GM12872 (cell line): ENCODE measurements at regions not wholly inside any gene's neighbourhood (a gene's known extent, or its start where the extent isn't known, plus 50 kb on each side); places are given as distances from the start of the nearest gene placed in this dataset.

Experiments used
- TF ChIP-seq, protein P1 (sequence below): IDR thresholded peaks from 3 replicates; pipeline ENCODE4 v1.5.1; 2011; ENCODE audit warnings: low read depth, mild to moderate bottlenecking, low read length, moderate library complexity; ENCODE audit not compliant: insufficient read depth

DNA sequence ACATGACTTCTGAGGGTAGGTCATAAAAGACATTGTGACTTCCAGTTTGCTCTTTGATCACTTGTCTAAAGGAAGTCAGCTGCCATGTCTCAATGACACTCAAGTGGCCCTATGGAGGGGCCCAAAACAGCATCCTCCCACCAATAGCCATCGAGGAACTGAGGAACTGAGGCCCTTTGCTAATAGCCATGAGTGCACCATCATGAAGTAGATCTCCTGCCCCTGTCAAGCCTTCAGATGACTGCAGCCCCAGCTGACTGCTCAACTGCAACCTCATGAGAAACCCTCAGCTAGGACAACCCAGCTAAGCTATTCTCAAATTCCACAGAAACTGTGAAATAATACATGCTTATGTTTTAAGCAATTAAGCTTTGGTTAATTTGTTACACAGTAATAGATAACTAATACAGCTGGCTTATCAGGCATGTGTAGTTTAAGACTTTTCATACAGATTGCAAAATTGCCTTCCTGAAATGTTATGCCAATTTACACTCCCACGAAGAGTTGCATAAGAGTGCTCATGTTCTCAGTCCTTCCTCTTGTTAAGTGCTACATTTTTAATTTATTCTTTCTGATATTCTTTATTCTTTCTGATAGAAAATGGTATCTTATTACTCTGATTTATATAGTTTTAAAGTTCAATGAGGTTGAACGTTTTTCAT, 105.6 kb upstream of the NDUFV2 start:
- TF ChIP-seq, protein P1, sequence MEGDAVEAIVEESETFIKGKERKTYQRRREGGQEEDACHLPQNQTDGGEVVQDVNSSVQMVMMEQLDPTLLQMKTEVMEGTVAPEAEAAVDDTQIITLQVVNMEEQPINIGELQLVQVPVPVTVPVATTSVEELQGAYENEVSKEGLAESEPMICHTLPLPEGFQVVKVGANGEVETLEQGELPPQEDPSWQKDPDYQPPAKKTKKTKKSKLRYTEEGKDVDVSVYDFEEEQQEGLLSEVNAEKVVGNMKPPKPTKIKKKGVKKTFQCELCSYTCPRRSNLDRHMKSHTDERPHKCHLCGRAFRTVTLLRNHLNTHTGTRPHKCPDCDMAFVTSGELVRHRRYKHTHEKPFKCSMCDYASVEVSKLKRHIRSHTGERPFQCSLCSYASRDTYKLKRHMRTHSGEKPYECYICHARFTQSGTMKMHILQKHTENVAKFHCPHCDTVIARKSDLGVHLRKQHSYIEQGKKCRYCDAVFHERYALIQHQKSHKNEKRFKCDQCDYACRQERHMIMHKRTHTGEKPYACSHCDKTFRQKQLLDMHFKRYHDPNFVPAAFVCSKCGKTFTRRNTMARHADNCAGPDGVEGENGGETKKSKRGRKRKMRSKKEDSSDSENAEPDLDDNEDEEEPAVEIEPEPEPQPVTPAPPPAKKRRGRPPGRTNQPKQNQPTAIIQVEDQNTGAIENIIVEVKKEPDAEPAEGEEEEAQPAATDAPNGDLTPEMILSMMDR, result no peak

DNA sequence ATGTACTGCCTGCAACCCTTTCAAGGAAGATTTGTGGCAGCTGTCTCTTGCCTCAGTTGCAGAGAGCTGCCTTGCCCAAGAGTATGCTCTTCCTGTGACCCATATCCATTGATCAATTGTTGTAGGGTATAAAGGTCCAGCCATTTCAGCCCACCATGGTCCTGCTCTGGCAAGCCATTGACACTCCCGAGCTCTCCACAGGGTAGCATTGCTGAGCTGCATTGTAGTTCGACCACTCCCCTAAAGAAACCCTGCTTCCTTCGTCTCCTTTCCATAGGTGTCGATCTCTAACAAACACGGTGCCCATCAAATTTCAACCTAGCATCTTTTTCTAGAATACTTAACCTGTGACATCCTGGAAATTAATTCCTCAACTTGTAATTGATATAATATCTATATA, 104.9 kb upstream of the NDUFV2 start:
- TF ChIP-seq, protein P1, result no peak

DNA sequence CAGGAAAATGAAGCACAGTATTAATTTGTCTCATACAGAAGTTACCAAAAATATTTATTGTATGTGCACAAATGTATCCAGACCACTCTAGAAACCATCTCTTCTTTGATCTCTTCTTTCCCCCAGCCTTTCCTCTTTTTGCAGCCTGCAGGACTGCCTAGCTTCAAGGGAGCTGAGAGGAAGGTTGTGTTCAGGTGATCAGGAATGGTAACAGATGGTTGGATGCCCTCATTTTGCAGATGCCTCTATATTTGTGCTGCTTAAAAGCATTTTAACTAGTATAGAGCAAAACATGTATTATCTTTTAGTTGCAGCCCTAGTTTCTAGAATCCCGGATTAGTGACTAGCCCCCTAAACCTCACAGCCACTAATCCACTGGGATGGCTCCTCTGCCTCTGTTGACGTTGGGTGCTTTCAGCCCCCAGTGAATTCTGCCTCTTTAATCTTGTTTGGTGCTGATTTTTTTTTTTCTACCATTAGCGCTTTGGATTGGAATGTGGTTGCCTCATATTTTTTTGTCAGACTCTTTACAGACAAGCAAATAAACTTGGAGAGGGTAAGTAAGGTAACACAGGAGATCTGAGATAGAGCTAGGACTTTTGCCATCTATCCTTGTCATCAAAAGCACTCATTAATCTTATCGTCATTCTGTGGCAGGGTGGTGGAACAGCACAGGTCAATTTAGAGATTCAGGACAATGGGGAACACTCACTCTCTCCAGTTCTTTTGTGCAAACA, 103.8 kb upstream of the NDUFV2 start:
- TF ChIP-seq, protein P1, result no peak

DNA sequence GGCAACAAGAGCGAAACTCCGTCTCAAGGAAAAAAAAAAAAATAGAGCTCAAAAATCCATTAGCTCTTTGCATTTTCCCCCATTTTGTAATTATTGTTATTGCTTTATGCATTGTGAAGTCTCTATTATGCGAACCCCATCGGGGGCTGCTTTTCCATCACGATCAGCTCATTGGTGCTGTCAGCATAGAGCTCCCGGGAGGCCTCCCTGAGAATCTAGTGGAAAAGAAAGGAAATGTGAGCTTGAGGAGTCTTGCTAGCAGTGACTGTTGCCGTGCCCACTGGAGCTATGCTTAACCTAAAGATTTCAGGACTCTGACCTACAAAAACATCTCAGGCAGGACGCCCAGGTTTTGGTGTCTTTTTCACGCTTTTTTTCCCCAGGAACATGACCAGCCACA, 102.6 kb upstream of the NDUFV2 start:
- TF ChIP-seq, protein P1, result no peak

DNA sequence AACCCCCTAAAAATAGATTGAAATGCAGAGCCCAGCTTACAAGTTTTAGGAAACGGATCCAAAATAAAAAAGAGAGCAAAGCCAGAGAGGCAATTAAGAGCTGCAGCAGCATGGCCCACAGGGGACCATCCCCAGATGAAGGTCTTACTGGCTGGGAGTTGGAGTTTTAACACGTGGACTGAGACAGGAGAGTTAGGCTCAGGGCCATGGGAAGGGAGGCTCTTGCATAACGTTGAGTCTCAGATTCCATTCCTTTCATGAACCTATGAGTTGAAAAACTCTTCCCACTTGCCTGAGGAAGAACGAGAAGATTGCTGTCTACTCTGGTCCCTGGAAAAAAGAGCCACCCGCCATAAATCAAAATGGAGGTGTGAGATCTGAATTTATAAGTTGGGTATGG, 101.8 kb upstream of the NDUFV2 start:
- TF ChIP-seq, protein P1, result no peak

DNA sequence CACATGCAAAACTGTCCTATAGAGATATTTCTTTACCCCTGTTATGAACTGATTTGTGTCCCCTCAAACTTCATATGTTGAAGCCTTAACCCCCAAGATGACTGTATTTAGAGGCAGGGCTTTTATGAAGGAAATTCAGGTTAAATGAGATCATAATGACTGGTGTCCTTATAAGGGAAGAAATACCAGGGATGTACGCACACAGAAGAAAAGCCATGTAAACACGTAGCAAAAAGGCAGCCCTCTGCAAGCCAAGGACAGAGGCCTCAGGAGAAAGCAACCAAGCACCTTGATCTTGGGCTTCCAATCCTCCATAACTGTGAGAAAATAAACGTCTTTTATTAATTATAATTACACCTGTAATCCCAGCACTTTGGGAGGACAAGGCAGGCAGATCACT, 101.3 kb upstream of the NDUFV2 start:
- TF ChIP-seq, protein P1, result no peak

DNA sequence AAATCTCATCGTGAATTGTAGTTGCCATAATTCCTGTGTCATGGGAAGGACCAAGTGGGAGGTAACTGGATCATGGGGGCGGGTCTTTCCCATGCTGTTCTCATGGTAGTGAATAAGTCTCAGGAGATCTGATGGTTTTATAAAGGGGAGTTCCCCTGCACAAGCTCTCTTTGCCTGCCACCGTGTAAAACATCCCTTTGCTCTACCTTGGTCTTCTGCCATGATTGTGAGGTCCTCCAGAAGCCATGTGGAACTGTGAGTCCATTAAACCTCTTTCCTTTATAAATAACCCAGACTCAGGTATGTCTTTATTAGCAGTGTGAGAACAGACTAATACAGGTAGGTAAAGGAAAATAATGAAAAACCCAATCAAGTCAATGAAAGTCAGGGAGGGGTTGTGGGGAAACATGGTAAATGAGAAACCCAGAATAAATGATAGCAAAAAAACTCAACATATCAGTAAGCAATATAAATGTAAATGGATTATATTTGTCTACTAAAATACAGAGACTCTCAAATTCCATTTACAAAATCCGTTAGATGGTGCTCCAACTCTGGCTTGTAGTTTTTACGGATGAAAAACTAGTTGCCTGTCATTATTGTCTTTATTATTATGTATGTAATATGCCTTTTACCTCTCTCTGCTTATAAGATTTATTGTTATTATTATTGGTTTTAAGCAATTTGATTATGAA, 98.9 kb upstream of the NDUFV2 start:
- TF ChIP-seq, protein P1, result no peak
